K562 (cell line): ENCODE measurements at regions not wholly inside any gene's neighbourhood (a gene's known extent, or its start where the extent isn't known, plus 50 kb on each side); places are given as distances from the start of the nearest gene placed in this dataset.

Source experiments
- ATF6 ChIP-seq: sonication (generic); formaldehyde crosslinking; IDR thresholded peaks from 2 replicates; pipeline ENCODE4 v1.4.0; 2020; ENCODE audit warnings: mild to moderate bottlenecking, missing genetic modification reagents
- BRD4 ChIP-seq: fragments of 200-600 bp; sonication (generic); IDR thresholded peaks from 2 replicates; pipeline ENCODE4 v1.6.1; 2017; ENCODE audit warnings: inconsistent platforms
- E2F4 ChIP-seq: sonication (generic); formaldehyde crosslinking; IDR thresholded peaks from 2 replicates; pipeline ENCODE4 v1.8.0; 2022; ENCODE audit warnings: mild to moderate bottlenecking, low read depth, missing genetic modification reagents
- ERF ChIP-seq: fragments of 450-650 bp; formaldehyde crosslinking; IDR thresholded peaks from 2 replicates; pipeline ENCODE4 v1.4.0; 2020; ENCODE audit warnings: mild to moderate bottlenecking, mixed read lengths
- MBD1 ChIP-seq: fragments of 250-450 bp; sonication (Bioruptor Pico); IDR thresholded peaks from 2 replicates; pipeline ENCODE4 v1.8.0; 2022; ENCODE audit warnings: inconsistent platforms
- POLR2B ChIP-seq: fragments of 450-650 bp; IDR thresholded peaks from 2 replicates; pipeline ENCODE4 v1.6.1; 2018; ENCODE audit warnings: low read depth; ENCODE audit not compliant: partially characterized antibody
- TBP ChIP-seq: optimal IDR thresholded peaks from 2 replicates; pipeline ENCODE3; 2011; ENCODE audit warnings: low read depth, low read length, improper control_type of control experiment
- XRCC4 ChIP-seq: IDR thresholded peaks from one replicate; pipeline ENCODE4 v1.6.1; 2011; ENCODE audit not compliant: insufficient read depth, insufficient read length; ENCODE audit errors: extremely low read depth
- ZBTB11 ChIP-seq, 3 experiments: fragments of 200-800 bp in 1 of 3; fragments of 250-450 bp in 1 of 3; fragments of 450-650 bp in 1 of 3; sonication (Bioruptor Pico) in 1 of 3; sonication (Bioruptor generic) in 1 of 3; formaldehyde crosslinking in 1 of 3; IDR thresholded peaks; 2 replicates each; pipeline versions ENCODE4 v1.6.1 to v1.8.0; 2016 to 2022; ENCODE audit warnings: mild to moderate bottlenecking in 2 of 3, missing genetic modification characterization in 2 of 3, missing compliant biosample characterization in 1 of 3, moderate library complexity in 1 of 3
- ZNF79 ChIP-seq: fragments of 250-450 bp; sonication (Bioruptor Pico); IDR thresholded peaks from 2 replicates; pipeline ENCODE4 v1.4.0; 2020; ENCODE audit warnings: low read depth, mild to moderate bottlenecking, moderate library complexity
- ZNF830 ChIP-seq: fragments of 250-450 bp; sonication (Bioruptor Pico); IDR thresholded peaks from 2 replicates; pipeline ENCODE4 v1.5.0; 2021; ENCODE audit warnings: mild to moderate bottlenecking

- TF ChIP-seq XRCC4 (no peak), ATF6 (CRISPR knock-in tag) (no peak), ZBTB11 (CRISPR knock-in tag; IDR thresholded peaks at IDR 0.05) (no peak), BRD4 (0 out of 2 replicates have a peak, but pooled peaks have one; percentile 10), E2F4 (CRISPR knock-in tag) (no peak), MBD1 (CRISPR knock-in tag) (no peak), ERF (CRISPR knock-in tag) (no peak), ZNF79 (no peak), POLR2B (no peak), TBP (no peak), ZNF830 (CRISPR knock-in tag) (no peak)
These were observed 58.3 kb upstream of the CD99 start (continued) for GRCh38 chrX:2632533-2633504.
